ENCODE measurements at regions not wholly inside any gene's neighbourhood (a gene's known extent, or its start where the extent isn't known, plus 50 kb on each side); places are given as distances from the start of the nearest gene placed in this dataset.

DNA sequence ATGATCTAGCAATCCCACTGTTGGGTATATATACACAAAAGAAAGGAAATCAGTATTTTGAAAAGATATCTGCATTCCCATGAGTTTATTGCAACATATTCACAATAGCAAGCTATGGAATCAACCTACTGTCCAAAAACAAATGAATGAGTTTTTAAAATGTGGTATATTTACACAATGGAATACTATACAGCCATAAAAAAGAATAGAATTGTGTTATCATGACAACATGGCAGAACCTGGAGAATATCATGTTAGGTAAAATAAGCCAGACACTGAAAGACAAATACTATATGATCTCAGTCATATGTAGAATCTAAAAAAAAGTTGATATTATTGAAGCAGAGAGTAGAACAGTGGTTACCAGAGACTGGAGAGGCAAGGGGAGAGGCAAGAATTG lies 732.6 kb downstream of the MCTP2 start:
- TF ChIP-seq CTCF (IDR thresholded peaks at IDR 0.05; ENCODE audit: low read depth, low read length, poor library complexity, severe bottlenecking): no peak
- TF ChIP-seq EZH2phosphoT487 (IDR thresholded peaks at IDR 0.05; ENCODE audit: borderline replicate concordance, low read length): no peak

All from DOHH2 (cell line).